OCI-LY1 (cell line): ENCODE measurements at regions not wholly inside any gene's neighbourhood (a gene's known extent, or its start where the extent isn't known, plus 50 kb on each side); places are given as distances from the start of the nearest gene placed in this dataset.

Source experiments
- H2AFZ ChIP-seq: fragments of 200-600 bp; sonication (generic), shearing (Covaris generic); 2 replicates; pipeline ENCODE4 v1.6.0; 2014; ENCODE audit warnings: antibody characterized with exemption, mild to moderate bottlenecking, low read length
- H3F3A ChIP-seq: fragments of 200-600 bp; sonication (generic), shearing (Covaris generic); 2 replicates; pipeline ENCODE4 v1.6.0; 2014; ENCODE audit warnings: mild to moderate bottlenecking, antibody characterized with exemption, low read length, moderate library complexity; ENCODE audit not compliant: insufficient read depth
- H3K27ac ChIP-seq: fragments of 200-600 bp; sonication (generic); 2 replicates; pipeline ENCODE4 v1.5.1; 2014; ENCODE audit warnings: low read length, mixed run types, mild to moderate bottlenecking, low read depth; ENCODE audit not compliant: poor library complexity, severe bottlenecking
- H3K27me3 ChIP-seq: fragments of 200-600 bp; sonication (generic); 2 replicates; pipeline ENCODE4 v1.6.0; 2014; ENCODE audit warnings: antibody characterized with exemption, mild to moderate bottlenecking, low read length, moderate library complexity; ENCODE audit not compliant: insufficient read depth
- H3K36me3 ChIP-seq: fragments of 200-600 bp; sonication (generic); 2 replicates; pipeline ENCODE4 v1.6.1; 2014; ENCODE audit warnings: mild to moderate bottlenecking, antibody characterized with exemption, low read length, moderate library complexity, mixed read lengths; ENCODE audit not compliant: insufficient read depth
- H3K4me1 ChIP-seq: fragments of 200-600 bp; sonication (generic); 2 replicates; pipeline ENCODE4 v1.5.1; 2014; ENCODE audit warnings: mild to moderate bottlenecking, low read length, moderate library complexity; ENCODE audit not compliant: insufficient read depth, severe bottlenecking
- H3K4me2 ChIP-seq: fragments of 200-600 bp; sonication (generic), shearing (Covaris generic); 2 replicates; pipeline ENCODE4 v1.6.1; 2014; ENCODE audit warnings: low read length
- H3K4me3 ChIP-seq: fragments of 200-600 bp; sonication (generic); 2 replicates; pipeline ENCODE4 v1.5.1; 2014; ENCODE audit warnings: low read length, low read depth, mild to moderate bottlenecking, mixed read lengths; ENCODE audit not compliant: poor library complexity, severe bottlenecking
- H3K79me2 ChIP-seq: fragments of 200-600 bp; shearing (Covaris generic); 2 replicates; pipeline ENCODE4 v1.6.1; 2016; ENCODE audit warnings: mixed run types, low read length, mixed read lengths; ENCODE audit not compliant: insufficient read depth
- H3K9ac ChIP-seq: fragments of 200-600 bp; sonication (generic), shearing (Covaris generic); 2 replicates; pipeline ENCODE4 v1.6.1; 2014; ENCODE audit warnings: mild to moderate bottlenecking, low read length, mixed read lengths
- H3K9me2 ChIP-seq: fragments of 200-600 bp; sonication (generic), shearing (Covaris generic); 2 replicates; pipeline ENCODE4 v1.6.1; 2014; ENCODE audit warnings: low read depth, mild to moderate bottlenecking, low read length, mixed read lengths
- H3K9me3 ChIP-seq: fragments of 200-600 bp; shearing (Covaris generic); 2 replicates; pipeline ENCODE4 v1.6.1; 2014; ENCODE audit warnings: low read length, mixed read lengths
- H4K20me1 ChIP-seq: fragments of 200-600 bp; sonication (generic), shearing (Covaris generic); 2 replicates; pipeline ENCODE4 v1.6.0; 2016; ENCODE audit warnings: mild to moderate bottlenecking, low read length; ENCODE audit not compliant: insufficient read depth
- EZH2 ChIP-seq: fragments of 200-600 bp; sonication (generic), shearing (Covaris generic); IDR thresholded peaks from 2 replicates; pipeline ENCODE4 v1.8.0; 2017; ENCODE audit warnings: borderline replicate concordance, mixed run types, mild to moderate bottlenecking, antibody characterized with exemption, low read length, moderate library complexity, mixed read lengths
- TF ChIP-seq, protein P1 (sequence below): fragments of 200-600 bp; sonication (generic), shearing (Covaris generic); IDR thresholded peaks from 2 replicates; pipeline ENCODE4 v1.5.1; 2017; ENCODE audit warnings: mild to moderate bottlenecking, antibody characterized with exemption, low read length, moderate library complexity, mixed read lengths

DNA sequence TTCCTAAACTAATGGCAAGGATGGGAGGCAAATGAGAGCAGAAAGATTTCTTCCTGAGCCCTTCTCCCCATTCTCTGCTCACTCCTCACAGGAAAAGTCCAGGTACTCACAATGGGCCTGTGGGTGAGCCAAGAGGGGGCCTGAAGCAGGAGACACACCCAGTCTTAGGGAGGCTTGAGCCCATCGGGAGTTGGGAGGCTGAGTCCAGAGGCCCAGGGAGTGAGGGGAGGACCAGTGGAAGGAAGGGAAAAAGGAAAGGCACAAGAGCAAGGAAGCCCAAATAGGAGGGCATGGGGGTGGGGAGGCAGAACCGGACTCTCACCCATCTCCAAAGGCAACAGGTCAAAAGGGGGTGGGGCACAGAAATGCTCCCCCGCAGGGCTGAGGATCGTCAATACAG, 68.1 kb upstream of the CNEP1R1 start:
- no peak overlapping the region for H3K27ac ChIP-seq
- no peak overlapping the region for H3K9ac ChIP-seq
- no peaks in the 10 kb centered on the region for H3F3A ChIP-seq
- no peaks in the 10 kb centered on the region for H4K20me1 ChIP-seq
- TF ChIP-seq EZH2 = no peak
- TF ChIP-seq, protein P1, sequence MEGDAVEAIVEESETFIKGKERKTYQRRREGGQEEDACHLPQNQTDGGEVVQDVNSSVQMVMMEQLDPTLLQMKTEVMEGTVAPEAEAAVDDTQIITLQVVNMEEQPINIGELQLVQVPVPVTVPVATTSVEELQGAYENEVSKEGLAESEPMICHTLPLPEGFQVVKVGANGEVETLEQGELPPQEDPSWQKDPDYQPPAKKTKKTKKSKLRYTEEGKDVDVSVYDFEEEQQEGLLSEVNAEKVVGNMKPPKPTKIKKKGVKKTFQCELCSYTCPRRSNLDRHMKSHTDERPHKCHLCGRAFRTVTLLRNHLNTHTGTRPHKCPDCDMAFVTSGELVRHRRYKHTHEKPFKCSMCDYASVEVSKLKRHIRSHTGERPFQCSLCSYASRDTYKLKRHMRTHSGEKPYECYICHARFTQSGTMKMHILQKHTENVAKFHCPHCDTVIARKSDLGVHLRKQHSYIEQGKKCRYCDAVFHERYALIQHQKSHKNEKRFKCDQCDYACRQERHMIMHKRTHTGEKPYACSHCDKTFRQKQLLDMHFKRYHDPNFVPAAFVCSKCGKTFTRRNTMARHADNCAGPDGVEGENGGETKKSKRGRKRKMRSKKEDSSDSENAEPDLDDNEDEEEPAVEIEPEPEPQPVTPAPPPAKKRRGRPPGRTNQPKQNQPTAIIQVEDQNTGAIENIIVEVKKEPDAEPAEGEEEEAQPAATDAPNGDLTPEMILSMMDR = no peak
- no peaks in the 10 kb centered on the region for H3K27me3 ChIP-seq
- H3K9me2 ChIP-seq = no peaks in the 10 kb centered on the region
- no peak overlapping the region for H3K4me2 ChIP-seq
- H3K4me3 ChIP-seq = no peak overlapping the region
- H3K79me2 ChIP-seq = no peaks in the 10 kb centered on the region
- no peaks in the 10 kb centered on the region for H3K36me3 ChIP-seq
- no peaks in the 10 kb centered on the region for H3K4me1 ChIP-seq
- no peak overlapping the region for H2AFZ ChIP-seq
- H3K9me3 ChIP-seq = no peaks in the 10 kb centered on the region

DNA sequence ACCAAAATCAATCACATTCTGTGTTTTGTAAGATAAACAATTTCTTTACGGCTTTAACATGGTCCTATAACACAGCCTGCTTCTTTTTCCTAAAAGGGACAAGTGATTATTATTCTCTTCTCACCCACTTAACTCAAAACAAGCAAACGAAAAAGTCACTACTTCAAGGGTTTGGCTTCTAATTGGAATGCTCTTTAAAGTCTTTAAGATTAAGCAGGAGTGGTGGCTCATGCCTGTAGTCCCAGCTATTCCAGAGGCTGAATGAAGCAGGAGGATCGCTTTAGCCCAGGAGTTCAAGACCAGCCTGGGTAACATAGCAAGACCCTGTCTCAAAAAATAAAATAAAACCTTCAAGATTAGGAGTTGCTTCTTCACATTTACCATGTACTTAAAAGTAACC, 66.6 kb upstream of the CNEP1R1 start:
- no peak overlapping the region for H2AFZ ChIP-seq
- H3K4me1 ChIP-seq = no peaks in the 10 kb centered on the region
- no peaks in the 10 kb centered on the region for H4K20me1 ChIP-seq
- TF ChIP-seq, protein P1 = no peak
- no peak for TF ChIP-seq EZH2
- no peaks in the 10 kb centered on the region for H3K9me3 ChIP-seq
- no peaks in the 10 kb centered on the region for H3K27me3 ChIP-seq
- no peak overlapping the region for H3K27ac ChIP-seq
- H3K79me2 ChIP-seq = no peaks in the 10 kb centered on the region
- H3K9ac ChIP-seq = no peak overlapping the region
- H3K4me2 ChIP-seq = no peak overlapping the region
- no peaks in the 10 kb centered on the region for H3K36me3 ChIP-seq
- no peaks in the 10 kb centered on the region for H3K9me2 ChIP-seq
- no peak overlapping the region for H3K4me3 ChIP-seq
- H3F3A ChIP-seq = no peaks in the 10 kb centered on the region

DNA sequence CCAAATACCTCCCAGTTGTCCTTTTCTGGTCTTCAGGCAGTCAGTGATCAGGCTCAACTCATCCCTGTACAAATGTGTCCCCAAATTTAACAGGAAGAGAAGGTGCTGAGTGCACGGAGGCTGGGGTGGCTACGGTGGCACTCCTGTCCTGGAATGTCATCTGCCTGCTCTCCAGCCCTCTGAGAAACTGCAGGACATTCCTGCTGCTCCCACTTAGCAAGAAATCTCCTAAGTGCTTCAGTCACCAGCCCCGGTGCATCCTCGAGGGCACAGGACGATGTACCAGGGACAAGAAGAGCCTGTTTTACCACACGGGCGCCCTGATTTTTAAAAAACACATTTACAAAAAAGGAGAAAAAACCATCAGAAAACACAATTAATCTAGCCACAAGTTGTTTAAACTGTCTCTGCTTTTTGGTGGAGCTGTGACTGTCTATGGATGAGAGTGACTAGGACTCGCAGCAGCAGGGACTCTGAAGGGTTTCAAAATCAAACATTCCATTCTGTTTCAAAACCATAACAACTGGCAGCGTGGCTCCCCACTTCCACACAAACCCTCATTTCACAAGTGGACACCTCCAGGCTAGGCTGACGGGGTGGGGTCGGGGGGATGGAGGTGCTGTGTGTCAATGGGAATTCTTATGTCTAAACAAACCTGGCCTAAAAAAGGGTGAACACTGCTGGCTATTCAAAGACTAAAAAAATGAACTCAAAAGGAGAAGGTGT, 65.3 kb upstream of the CNEP1R1 start:
- no peak overlapping the region for H3K9ac ChIP-seq
- no peaks in the 10 kb centered on the region for H3K79me2 ChIP-seq
- no peak overlapping the region for H3K4me3 ChIP-seq
- no peaks in the 10 kb centered on the region for H4K20me1 ChIP-seq
- no peaks in the 10 kb centered on the region for H3K9me3 ChIP-seq
- no peaks in the 10 kb centered on the region for H3K36me3 ChIP-seq
- no peaks in the 10 kb centered on the region for H3K4me1 ChIP-seq
- no peak overlapping the region for H3K4me2 ChIP-seq
- H3K27ac ChIP-seq = no peak overlapping the region
- H3F3A ChIP-seq = no peaks in the 10 kb centered on the region
- no peaks in the 10 kb centered on the region for H3K9me2 ChIP-seq
- TF ChIP-seq EZH2 = no peak
- TF ChIP-seq, protein P1 = no peak
- no peak overlapping the region for H2AFZ ChIP-seq
- no peaks in the 10 kb centered on the region for H3K27me3 ChIP-seq
